Upper lobe of right lung (tissue), 1 donor: ENCODE measurements at regions not wholly inside any gene's neighbourhood (a gene's known extent, or its start where the extent isn't known, plus 50 kb on each side); places are given as distances from the start of the nearest gene placed in this dataset.
"Not testable (repeated sequence)": the region's sequence is repeated elsewhere in the genome, so short reads cannot be mapped to it uniquely, and the experiment has no call there.

ENCODE experiments used
- ATAC-seq: fragments of 200-7000 bp; cut with Tn5 transposase; one replicate; pipeline ENCODE4 v1.9.1; 2020; ENCODE audit warnings: mild to moderate bottlenecking, moderate library complexity
- DNase-seq: peaks from one replicate; pipeline ENCODE4 v3.0.0-alpha.2; 2020
- H3K27ac ChIP-seq: fragments of 200-600 bp; one replicate; pipeline ENCODE4 v1.8.0; 2022
- H3K27me3 ChIP-seq: fragments of 200-600 bp; one replicate; pipeline ENCODE4 v1.8.0; 2022; ENCODE audit warnings: mild to moderate bottlenecking
- H3K36me3 ChIP-seq: fragments of 200-600 bp; one replicate; pipeline ENCODE4 v1.8.0; 2022
- H3K4me1 ChIP-seq: fragments of 200-600 bp; one replicate; pipeline ENCODE4 v1.8.0; 2022
- H3K4me3 ChIP-seq: fragments of 200-600 bp; one replicate; pipeline ENCODE4 v1.8.0; 2022; ENCODE audit warnings: mild to moderate bottlenecking
- H3K9me3 ChIP-seq: fragments of 200-600 bp; one replicate; pipeline ENCODE4 v1.8.0; 2022
- intact Hi-C: fragments of 100-400 bp; cut with DNase I; formaldehyde crosslinking; loops from one replicate; pipeline ENCODE4 v1.11.0; 2022
- TF ChIP-seq, protein P1 (sequence below): fragments of 200-600 bp; IDR thresholded peaks from one replicate; pipeline ENCODE4 v1.8.0; 2022; ENCODE audit warnings: antibody characterized with exemption
- donor health status: DM: no; HTN: yes; CAD: no; lungs with severe emphysema.

DNA sequence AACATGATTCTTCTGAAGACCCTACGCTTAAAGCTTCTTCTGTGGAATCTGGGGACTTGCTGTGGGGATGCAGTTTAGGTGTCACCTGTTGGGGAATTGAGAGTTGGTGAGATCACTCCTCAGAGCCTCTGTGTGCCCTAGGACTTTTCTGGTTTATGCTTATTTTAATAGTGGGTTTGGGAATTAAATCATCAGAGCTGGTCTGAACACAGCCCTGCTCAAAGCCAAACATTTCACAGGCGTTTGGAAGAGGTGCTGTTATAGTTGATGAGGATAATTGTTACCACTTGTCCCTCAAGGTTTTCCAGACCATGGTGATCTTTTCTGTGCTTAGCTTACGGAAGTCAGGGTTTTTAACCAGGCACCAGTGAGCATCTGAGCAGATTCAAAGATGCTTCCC lies 106.1 kb downstream of the EBLN1 start:
- ATAC-seq, result no peak
- no peaks in the 10 kb centered on the region for H3K36me3 ChIP-seq
- no peak overlapping the region for H3K27ac ChIP-seq
- H3K27me3 ChIP-seq, result peaks cover 4% of the 10 kb centered on the region
- DNase-seq, result no peak
- no peak overlapping the region for H3K4me3 ChIP-seq
- intact Hi-C loops, result no loop called here
- no peaks in the 10 kb centered on the region for H3K4me1 ChIP-seq
- TF ChIP-seq, protein P1, sequence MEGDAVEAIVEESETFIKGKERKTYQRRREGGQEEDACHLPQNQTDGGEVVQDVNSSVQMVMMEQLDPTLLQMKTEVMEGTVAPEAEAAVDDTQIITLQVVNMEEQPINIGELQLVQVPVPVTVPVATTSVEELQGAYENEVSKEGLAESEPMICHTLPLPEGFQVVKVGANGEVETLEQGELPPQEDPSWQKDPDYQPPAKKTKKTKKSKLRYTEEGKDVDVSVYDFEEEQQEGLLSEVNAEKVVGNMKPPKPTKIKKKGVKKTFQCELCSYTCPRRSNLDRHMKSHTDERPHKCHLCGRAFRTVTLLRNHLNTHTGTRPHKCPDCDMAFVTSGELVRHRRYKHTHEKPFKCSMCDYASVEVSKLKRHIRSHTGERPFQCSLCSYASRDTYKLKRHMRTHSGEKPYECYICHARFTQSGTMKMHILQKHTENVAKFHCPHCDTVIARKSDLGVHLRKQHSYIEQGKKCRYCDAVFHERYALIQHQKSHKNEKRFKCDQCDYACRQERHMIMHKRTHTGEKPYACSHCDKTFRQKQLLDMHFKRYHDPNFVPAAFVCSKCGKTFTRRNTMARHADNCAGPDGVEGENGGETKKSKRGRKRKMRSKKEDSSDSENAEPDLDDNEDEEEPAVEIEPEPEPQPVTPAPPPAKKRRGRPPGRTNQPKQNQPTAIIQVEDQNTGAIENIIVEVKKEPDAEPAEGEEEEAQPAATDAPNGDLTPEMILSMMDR, result no peak
- H3K9me3 ChIP-seq, result no peaks in the 10 kb centered on the region

DNA sequence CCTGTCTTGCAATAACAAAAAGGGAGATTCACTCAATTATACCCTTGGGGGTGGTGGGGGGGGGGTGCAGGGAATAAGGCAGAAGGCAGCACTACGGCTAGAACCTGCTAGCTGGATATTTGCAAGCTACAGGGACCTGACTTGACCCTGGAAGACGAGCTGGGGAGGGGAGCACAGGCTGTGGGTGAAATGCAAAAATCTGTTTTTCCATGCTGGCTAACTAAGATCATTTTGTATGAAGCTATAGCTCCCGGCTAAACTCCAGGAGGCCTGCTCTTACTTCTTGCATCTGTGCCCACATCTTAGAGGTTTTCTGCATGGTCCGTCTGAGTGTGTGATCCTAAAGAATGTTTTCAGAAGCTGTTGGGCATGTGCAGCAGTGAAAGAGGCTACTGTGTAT lies 106.6 kb downstream of the EBLN1 start:
- Histone ChIP-seq H3K4me3 (no peak overlapping the region), H3K9me3 (no peaks in the 10 kb centered on the region), H3K4me1 (no peaks in the 10 kb centered on the region), H3K36me3 (no peaks in the 10 kb centered on the region), H3K27me3 (peaks cover 4% of the 10 kb centered on the region), H3K27ac (no peak overlapping the region)
- intact Hi-C loops, result no loop called here
- DNase-seq (no peak), ATAC-seq (no peak)
- TF ChIP-seq, protein P1, result no peak

DNA sequence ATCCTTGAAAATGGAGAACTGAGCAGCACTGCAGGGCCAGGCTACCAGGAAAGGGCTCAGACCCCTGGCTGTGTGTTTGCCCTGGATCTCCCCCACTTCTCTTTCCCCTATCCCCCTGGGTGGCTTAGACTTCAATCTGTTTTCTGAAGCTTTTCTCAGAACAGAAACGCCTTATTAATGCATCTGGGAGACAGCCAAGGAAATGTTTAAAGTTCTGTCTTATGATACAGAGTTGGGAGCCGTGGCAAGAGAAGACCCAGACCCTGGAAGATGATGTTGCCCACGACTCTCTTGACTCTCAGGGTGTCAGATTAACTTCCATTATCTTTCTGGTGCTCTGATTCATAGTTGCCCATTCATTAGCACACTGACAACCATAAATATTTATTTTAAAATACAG lies 107.1 kb downstream of the EBLN1 start:
- H3K36me3 ChIP-seq, result no peaks in the 10 kb centered on the region
- H3K4me1 ChIP-seq, result no peaks in the 10 kb centered on the region
- H3K27ac ChIP-seq, result no peak overlapping the region
- DNase-seq (no peak), ATAC-seq (no peak)
- peaks cover 2% of the 10 kb centered on the region for H3K27me3 ChIP-seq
- TF ChIP-seq, protein P1, result no peak
- intact Hi-C loops, result no loop called here
- no peaks in the 10 kb centered on the region for H3K9me3 ChIP-seq
- H3K4me3 ChIP-seq, result no peak overlapping the region

DNA sequence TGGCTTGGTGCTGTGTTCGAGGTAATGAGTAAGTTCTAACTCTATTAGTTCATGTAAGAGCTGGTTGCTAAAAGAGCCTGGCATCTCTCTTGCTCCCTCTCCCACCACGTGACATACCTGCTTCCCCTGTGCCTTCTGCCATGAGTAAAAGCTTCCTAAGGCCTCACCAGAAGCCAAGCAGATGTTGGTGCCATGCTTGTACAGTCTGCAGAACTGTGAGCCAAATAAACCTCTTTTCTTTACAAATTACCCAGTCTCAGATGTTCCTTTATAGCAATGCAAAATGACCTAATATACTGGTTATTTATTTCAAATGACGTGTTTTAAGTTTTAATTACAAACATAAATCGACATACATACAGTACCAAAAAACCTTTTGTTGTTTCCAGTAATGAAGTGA lies 101.7 kb upstream of the DNAJC1 start:
- no peak for DNase-seq
- H3K36me3 ChIP-seq, result no peaks in the 10 kb centered on the region
- H3K9me3 ChIP-seq, result no peaks in the 10 kb centered on the region
- no peak overlapping the region for H3K4me3 ChIP-seq
- no peak overlapping the region for H3K27ac ChIP-seq
- TF ChIP-seq, protein P1, result no peak
- H3K4me1 ChIP-seq, result no peaks in the 10 kb centered on the region
- intact Hi-C loops, result no loop called here
- no peak for ATAC-seq
- no peaks in the 10 kb centered on the region for H3K27me3 ChIP-seq

DNA sequence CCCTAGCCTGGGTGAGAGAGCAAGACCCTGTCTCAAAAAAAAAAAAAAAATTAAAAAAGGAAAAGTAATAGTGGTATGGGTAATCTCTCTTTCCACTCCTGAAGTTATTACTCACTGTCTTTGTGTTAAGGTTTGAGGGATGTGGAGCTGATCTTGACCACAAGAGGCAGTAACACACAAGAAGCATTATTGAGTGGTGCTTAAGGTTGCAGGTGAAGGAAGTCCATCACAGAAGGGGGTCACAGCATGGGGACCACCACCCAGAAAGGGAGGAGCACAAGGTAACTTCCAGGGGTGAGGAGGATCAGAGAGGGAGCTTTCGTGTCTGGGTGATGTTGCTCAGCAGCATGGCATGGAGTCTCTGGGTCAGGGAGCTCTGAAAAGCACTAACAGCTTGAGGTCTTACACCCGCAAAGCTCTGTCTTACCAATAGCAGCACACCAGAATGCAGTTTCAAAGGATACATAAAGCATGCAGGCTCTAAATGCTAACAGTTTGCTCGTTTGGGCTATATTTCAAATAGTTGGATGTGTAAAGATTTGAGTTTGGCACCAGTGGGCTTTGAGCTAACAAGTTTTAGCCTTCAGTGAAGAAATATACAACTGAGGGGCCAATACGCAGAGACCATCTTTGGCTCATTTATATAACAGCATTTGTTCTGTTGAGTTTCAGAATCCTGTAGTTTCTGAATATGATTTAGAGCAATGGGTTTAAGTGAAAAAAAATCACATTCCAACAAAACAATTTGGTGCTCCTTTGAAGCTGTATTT lies 100.4 kb upstream of the DNAJC1 start:
- no peaks in the 10 kb centered on the region for H3K4me1 ChIP-seq
- no peak overlapping the region for H3K4me3 ChIP-seq
- ATAC-seq (no peak), DNase-seq (no peak)
- H3K27ac ChIP-seq, result no peak overlapping the region
- H3K36me3 ChIP-seq, result no peaks in the 10 kb centered on the region
- H3K9me3 ChIP-seq, result no peaks in the 10 kb centered on the region
- TF ChIP-seq, protein P1, result peak; percentile 23
- intact Hi-C loops, result no loop called here
- no peaks in the 10 kb centered on the region for H3K27me3 ChIP-seq

DNA sequence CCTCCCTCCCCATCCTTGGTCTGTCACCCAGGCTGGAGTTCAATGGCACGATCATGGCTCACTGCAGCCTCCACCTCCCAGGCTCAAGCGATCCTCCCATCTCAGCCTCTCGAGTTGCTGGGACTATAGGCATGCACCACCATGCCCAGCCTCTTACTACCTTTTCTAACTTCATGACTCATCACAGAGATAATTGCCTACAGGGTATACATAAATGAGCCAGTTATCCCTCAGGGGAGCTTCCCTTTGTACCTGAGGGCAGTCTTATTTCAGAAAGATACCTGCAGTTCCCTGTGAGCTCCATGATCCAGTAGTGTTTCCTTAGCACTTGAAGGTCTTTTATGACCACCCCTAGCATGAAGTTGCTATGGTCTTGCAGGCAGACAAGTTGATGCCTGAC lies 94.2 kb upstream of the DNAJC1 start:
- intact Hi-C loops, result no loop called here
- TF ChIP-seq, protein P1, result no peak
- H3K9me3 ChIP-seq, result no peaks in the 10 kb centered on the region
- DNase-seq, result no peak
- H3K4me3 ChIP-seq, result no peak overlapping the region
- H3K27ac ChIP-seq, result no peak overlapping the region
- no peaks in the 10 kb centered on the region for H3K36me3 ChIP-seq
- H3K4me1 ChIP-seq, result no peaks in the 10 kb centered on the region
- no peaks in the 10 kb centered on the region for H3K27me3 ChIP-seq
- no peak for ATAC-seq

DNA sequence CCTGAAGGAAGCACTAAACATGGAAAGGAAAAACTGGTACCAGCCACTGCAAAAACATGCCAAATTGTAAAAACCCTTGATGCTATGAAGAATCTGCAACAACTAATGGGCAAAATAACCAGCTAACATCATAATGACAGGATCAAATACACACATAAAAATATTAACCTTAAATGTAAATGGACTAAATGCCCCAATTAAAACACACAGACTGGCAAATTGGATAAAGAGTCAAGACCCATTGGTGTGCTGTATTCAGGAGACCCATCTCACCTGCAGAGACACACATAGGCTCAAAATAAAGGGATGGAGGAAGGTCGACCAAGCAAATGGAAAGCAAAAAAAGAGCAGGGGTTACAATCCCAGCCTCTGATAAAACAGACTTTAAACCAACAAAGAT lies 87.7 kb upstream of the DNAJC1 start:
- H3K36me3 ChIP-seq, H3K4me3 ChIP-seq, H3K9me3 ChIP-seq, intact Hi-C loops, DNase-seq, H3K27ac ChIP-seq, ATAC-seq, H3K27me3 ChIP-seq, H3K4me1 ChIP-seq: not testable (repeated sequence)
